ENCODE measurements at regions not wholly inside any gene's neighbourhood (a gene's known extent, or its start where the extent isn't known, plus 50 kb on each side); places are given as distances from the start of the nearest gene placed in this dataset.

- no peak for TF ChIP-seq ZNF398 (CRISPR knock-in tag; IDR thresholded peaks at IDR 0.05)
- TF ChIP-seq CEBPZ (IDR thresholded peaks at IDR 0.05; ENCODE audit: borderline replicate concordance, low read depth, low read length), result no peak
- TF ChIP-seq ZNF224 (CRISPR knock-in tag; IDR thresholded peaks at IDR 0.05), result no peak
- TF ChIP-seq ZNF75A (CRISPR knock-in tag; IDR thresholded peaks at IDR 0.05), result no peak
- TF ChIP-seq PYGO2 (tag; IDR thresholded peaks at IDR 0.05), result no peak
- TF ChIP-seq KLF6 (CRISPR knock-in tag; IDR thresholded peaks at IDR 0.05; ENCODE audit: borderline replicate concordance), result no peak
- TF ChIP-seq SUPT5H (IDR thresholded peaks at IDR 0.05), result no peak
- no peak for TF ChIP-seq CBX8 (IDR thresholded peaks at IDR 0.05; ENCODE audit: borderline replicate concordance, extremely low read depth, low read depth, low read length, poor library complexity, severe bottlenecking)
- no peak for TF ChIP-seq ARID1B (IDR thresholded peaks at IDR 0.05)
- no peak for TF ChIP-seq KDM5B (IDR thresholded peaks at IDR 0.05; ENCODE audit: insufficient replicate concordance, low read depth, low read length)
Observed at GRCh38 chr3:95798628-95799027, 1015.8 kb upstream of the EPHA6 start (continued).

Measured in K562 (cell line).